ENCODE measurements at regions not wholly inside any gene's neighbourhood (a gene's known extent, or its start where the extent isn't known, plus 50 kb on each side); places are given as distances from the start of the nearest gene placed in this dataset.

- TF ChIP-seq CTCF (IDR thresholded peaks at IDR 0.05; ENCODE audit: low read length) (no peak), EZH2 (IDR thresholded peaks at IDR 0.05; ENCODE audit: borderline replicate concordance, low read length) (no peak)
Observed at GRCh38 chr15:69830430-69830829, 267.3 kb downstream of the TLE3 start.
